ENCODE measurements at regions not wholly inside any gene's neighbourhood (a gene's known extent, or its start where the extent isn't known, plus 50 kb on each side); places are given as distances from the start of the nearest gene placed in this dataset.

- no peak for TF ChIP-seq CTCF (IDR thresholded peaks at IDR 0.05 in 8 of 11, conservative IDR thresholded peaks at IDR 0.05 in 3 of 11)
- TF ChIP-seq POLR2A (IDR thresholded peaks at IDR 0.05) = no peak
Measured at GRCh38 chr5:75933489-75933888, 149.7 kb upstream of the SV2C start.
